ENCODE measurements at regions not wholly inside any gene's neighbourhood (a gene's known extent, or its start where the extent isn't known, plus 50 kb on each side); places are given as distances from the start of the nearest gene placed in this dataset.
"Not testable (repeated sequence)": the region's sequence is repeated elsewhere in the genome, so short reads cannot be mapped to it uniquely, and the experiment has no call there.

- DNase-seq, result no peak
Measured at GRCh38 chr9:107784235-107784958, 294.8 kb upstream of the KLF4 start.

GRCh38 chr9:107782789-107783188, 293.2 kb upstream of the KLF4 start:
- no peak for DNase-seq

GRCh38 chr9:107782381-107782780, 292.8 kb upstream of the KLF4 start:
- DNase-seq, result no peak

GRCh38 chr9:107780960-107781359, 291.4 kb upstream of the KLF4 start:
- no peak for DNase-seq

- no peak for DNase-seq
Measured at GRCh38 chr9:107779731-107780130, 290.2 kb upstream of the KLF4 start.

DNA sequence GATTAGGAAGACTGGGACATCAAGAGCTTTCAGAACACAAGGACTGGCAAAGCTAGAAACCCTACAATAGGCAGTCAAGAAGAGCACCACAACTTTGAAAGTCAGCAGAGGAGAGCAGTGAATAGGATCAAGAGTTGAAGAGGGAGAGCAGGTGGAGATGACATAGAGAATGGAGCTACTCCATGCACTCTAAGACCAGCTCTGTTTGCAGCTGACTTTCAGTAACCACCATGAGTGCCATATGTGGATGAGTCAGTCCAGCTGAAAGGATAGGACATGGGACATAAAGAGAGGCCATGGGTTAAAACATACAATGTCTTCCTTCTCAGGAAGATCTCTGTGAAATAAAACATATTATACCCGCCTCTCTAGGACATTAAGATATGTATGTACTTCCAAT, 289.1 kb upstream of the KLF4 start:
- no peak for DNase-seq

GRCh38 chr9:107774099-107774498, 284.5 kb upstream of the KLF4 start:
- not testable (repeated sequence) for DNase-seq

- no peak for DNase-seq
Measured at GRCh38 chr9:107772988-107773387, 283.4 kb upstream of the KLF4 start.

DNA sequence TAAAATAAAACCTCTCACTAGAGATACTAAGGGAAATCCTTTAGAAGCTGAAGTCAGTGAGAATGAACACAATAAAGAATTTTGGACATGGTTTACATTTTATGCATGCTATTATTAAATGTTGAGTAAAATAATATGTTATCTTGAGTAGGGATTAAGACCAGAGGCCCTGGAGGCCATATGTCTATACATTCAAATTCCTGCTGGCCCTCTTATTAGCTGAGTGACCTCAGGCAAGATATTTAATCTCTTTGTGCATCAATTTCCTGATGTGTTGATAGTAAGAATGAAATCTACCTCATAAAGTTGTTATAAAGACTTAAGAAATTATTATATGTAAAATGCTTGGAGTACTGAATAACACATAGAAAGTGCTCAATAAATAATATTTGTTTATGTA, 281.1 kb upstream of the KLF4 start:
- no peak for DNase-seq

DNA sequence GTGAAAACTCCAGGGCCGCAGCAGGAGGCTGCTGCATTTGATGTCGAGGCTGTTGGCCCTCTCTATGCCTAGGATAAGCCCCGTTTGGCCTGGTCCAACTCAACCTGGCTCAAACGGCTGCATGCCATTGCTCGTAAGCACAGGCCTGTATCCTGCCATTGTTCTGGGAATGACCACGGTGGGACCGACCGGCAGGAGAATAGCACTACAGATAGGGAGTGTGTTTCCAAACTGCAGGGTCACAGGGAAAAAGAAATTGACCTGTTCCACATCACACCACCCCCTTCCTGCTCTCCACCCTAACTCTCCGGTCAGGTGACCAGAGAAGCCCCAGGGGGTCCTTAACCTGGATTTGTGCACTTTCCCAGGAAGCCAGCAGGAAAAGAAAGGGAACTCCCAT, 278.7 kb upstream of the KLF4 start:
- no peak for DNase-seq

DNA sequence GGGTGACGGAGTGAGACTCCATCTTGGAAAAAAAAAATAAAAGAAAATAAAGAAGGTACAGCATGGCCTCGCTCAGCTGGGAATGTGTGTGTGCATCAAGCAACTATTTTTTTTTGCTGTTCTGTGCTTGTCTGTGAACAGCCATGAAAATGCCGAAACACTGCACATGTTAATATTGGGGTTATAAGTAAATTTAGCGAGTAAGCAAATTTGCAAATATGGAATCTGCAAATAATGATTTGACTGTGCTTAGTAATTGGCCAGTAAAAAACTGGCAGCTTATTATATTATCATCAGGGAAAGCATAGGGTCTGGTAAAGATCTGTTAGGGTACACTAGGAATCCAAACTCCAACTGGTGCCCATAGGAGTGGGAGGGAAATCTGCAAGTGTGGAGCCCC, 278.1 kb upstream of the KLF4 start:
- DNase-seq, result no peak

DNA sequence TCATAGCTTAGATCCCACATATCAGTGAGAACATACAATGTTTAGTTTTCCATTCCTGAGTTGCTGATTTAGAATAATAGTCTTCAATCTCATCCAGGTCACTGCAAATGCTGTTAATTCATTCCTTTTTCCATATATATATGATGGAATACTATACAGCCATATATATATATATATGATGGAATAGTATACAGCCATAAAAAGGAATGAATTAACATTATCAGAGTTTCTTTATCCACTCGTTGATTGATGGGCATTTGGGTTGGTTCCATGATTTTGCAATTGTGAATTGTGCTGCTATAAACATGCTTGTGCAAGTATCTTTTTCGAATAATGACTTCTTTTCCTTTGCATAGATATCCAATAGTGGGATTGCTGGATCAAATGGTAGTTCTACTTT, 273.9 kb upstream of the KLF4 start:
- DNase-seq, result not testable (repeated sequence)

DNA sequence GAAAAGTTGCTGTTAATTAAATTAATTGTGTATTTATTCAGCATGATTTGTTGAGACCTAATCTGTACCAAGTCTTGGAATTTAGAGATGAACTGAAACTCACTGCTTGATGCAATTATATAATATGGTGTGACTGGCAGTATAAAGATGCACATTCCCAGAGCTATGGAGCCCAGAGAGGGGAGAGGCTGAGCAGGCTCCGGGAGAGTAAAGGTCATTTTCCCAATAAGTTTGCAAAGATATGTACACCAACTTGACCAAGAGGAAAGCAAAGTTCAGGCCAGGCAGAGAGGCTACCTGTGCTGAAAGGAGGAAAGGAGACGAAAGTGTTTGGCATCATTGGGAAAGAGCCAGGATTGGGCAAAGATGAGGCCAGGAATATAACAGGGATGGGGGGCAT, 271.7 kb upstream of the KLF4 start:
- no peak for DNase-seq

- no peak for DNase-seq
Measured at GRCh38 chr9:107760469-107761242, 271.1 kb upstream of the KLF4 start.

GRCh38 chr9:107759823-107760166, 270.2 kb upstream of the KLF4 start:
- DNase-seq, result no peak

GRCh38 chr9:107759009-107759822, 269.6 kb upstream of the KLF4 start:
- no peak for DNase-seq

DNA sequence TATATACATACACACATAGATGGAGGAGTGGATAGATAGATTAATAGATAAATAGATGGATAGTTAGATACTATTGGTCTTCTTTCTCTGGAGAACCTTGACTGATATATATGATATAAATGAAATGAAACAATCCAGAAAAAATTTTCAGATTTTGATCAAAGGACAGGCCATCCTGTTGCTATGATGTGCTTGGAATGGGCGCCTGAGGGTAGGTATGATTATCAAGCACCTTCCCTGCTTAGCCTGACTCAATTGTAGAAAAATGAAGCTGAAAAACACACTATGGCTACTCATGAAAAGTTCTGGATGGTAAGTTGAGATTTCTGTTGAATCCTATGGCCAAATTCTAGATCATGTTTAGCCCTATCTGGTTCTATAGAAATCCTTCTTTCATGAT, 266.5 kb upstream of the KLF4 start:
- DNase-seq, result no peak

DNA sequence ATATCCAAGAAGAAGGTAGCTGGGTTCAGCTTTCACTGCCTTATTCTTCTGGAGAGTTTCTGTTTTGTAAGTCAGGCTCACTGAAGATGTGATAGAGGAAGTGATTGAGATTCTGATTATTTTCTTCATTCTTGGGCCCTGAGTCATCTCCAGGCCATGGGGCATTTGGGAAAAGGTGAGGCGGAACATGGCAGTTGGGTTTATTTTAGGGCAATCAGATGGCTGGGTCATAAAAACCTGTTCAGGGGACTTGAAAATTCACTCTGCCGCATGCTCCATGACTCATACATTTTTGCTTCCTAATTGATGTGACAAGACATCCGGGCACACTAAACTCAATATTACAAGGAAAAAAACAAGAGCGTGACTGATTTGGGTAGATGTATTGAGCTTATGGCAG, 265.7 kb upstream of the KLF4 start:
- DNase-seq, result no peak

DNA sequence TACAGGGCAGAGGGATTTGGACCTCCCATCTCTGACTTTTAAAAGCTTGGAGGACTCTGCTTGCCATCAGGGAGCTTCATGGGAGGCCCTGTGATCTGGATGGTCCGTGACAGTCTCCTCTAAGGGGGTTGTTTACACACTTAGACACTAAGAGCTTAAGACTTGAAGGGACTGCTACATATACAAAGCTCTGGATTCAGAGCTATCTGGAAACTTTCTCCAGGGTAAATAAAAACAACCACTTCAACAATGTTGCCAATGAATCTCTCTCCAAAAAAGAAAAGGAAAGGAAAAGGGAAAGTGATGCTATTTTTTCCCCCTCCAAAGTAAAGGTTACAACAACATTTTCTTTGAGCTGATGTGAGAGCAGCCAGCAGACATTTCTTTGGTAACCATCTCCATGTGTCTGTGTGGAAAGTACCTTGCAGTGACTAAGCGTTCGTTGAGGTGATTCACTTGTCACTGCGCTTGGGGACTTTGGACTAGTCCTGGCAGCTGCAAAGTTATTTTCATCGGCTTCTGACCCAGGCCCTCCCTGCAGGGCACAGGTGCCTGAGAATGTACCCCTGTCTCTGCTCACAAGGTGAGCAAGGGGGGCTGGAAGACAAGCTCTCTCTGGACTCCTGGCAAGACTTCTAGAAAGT, 262.1 kb upstream of the KLF4 start:
- no peak for DNase-seq

GRCh38 chr9:107750741-107751566, 261.4 kb upstream of the KLF4 start:
- no peak for DNase-seq

DNA sequence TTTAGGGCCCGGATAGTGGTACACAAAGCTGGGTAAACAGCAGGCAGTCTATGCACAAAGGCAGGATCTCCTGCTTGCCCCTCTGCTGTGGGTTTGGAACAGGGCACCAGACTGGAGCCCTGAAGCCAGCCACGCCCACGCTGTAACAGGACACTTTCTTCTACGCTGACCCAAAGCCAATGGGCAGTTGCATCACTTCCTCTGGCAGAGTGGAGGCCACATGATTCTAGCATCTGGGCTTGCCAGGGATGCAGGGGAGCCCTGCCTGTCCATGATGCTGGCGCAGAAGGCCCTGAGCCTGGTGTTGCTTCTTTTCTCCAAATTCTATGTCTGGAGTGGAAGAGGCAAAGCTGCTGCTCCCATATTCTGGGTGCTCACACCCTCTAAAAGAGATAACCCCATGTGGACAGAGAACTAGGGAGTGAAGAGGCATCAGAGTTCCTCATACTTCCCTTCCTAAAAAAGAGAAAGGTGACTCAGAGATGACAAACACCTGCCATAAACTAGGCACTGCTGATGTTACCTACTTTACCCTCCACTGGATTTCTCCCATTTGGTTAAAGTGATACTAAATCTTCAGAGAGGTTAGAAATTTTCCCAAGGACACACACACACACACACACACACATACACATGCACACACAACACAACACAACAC, 260.3 kb upstream of the KLF4 start:
- no peak for DNase-seq

Data from left kidney (tissue), 1 donor.